BE2C (cell line): ENCODE measurements at regions not wholly inside any gene's neighbourhood (a gene's known extent, or its start where the extent isn't known, plus 50 kb on each side); places are given as distances from the start of the nearest gene placed in this dataset.

Experiments
- DNase-seq: peaks from one replicate; pipeline ENCODE4 v3.0.0-alpha.2; 2020
- H3K27me3 ChIP-seq: fragments of 250-450 bp; sonication (Bioruptor Pico); 2 replicates; pipeline ENCODE4 v1.5.1; 2020; ENCODE audit warnings: mild to moderate bottlenecking
- H3K36me3 ChIP-seq: fragments of 250-450 bp; sonication (Bioruptor Pico); 2 replicates; pipeline ENCODE4 v1.5.1; 2020; ENCODE audit warnings: mild to moderate bottlenecking
- H3K4me1 ChIP-seq: fragments of 250-450 bp; sonication (Bioruptor Pico); 2 replicates; pipeline ENCODE4 v1.5.1; 2020
- H3K4me3 ChIP-seq: 2 replicates; pipeline ENCODE4 v1.5.1; 2011; ENCODE audit warnings: low read depth, low read length
- H3K9me3 ChIP-seq: fragments of 250-450 bp; sonication (Bioruptor Pico); 2 replicates; pipeline ENCODE4 v1.5.1; 2020
- TF ChIP-seq, protein P1 (sequence below): IDR thresholded peaks from 2 replicates; pipeline ENCODE4 v1.5.1; 2012; ENCODE audit warnings: mild to moderate bottlenecking, low read depth, low read length

- Histone ChIP-seq H3K4me1 (no peaks in the 10 kb centered on the region), H3K36me3 (no peaks in the 10 kb centered on the region), H3K9me3 (no peaks in the 10 kb centered on the region), H3K4me3 (no peak overlapping the region), H3K27me3 (peaks cover 38% of the 10 kb centered on the region)
- no peak for DNase-seq
- TF ChIP-seq, protein P1, sequence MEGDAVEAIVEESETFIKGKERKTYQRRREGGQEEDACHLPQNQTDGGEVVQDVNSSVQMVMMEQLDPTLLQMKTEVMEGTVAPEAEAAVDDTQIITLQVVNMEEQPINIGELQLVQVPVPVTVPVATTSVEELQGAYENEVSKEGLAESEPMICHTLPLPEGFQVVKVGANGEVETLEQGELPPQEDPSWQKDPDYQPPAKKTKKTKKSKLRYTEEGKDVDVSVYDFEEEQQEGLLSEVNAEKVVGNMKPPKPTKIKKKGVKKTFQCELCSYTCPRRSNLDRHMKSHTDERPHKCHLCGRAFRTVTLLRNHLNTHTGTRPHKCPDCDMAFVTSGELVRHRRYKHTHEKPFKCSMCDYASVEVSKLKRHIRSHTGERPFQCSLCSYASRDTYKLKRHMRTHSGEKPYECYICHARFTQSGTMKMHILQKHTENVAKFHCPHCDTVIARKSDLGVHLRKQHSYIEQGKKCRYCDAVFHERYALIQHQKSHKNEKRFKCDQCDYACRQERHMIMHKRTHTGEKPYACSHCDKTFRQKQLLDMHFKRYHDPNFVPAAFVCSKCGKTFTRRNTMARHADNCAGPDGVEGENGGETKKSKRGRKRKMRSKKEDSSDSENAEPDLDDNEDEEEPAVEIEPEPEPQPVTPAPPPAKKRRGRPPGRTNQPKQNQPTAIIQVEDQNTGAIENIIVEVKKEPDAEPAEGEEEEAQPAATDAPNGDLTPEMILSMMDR: no peak
Observed at GRCh38 chr6:1145768-1146218, 166.1 kb upstream of the FOXQ1 start.

GRCh38 chr6:1144842-1145767 is 166.8 kb upstream of the FOXQ1 start:
- Histone ChIP-seq H3K27me3 (peaks cover 38% of the 10 kb centered on the region), H3K36me3 (no peaks in the 10 kb centered on the region), H3K4me3 (no peak overlapping the region), H3K4me1 (no peaks in the 10 kb centered on the region), H3K9me3 (no peaks in the 10 kb centered on the region)
- TF ChIP-seq, protein P1: no peak
- no peak for DNase-seq

GRCh38 chr6:1143655-1144054 is 168.2 kb upstream of the FOXQ1 start:
- Histone ChIP-seq H3K4me3 (no peak overlapping the region), H3K9me3 (no peaks in the 10 kb centered on the region), H3K27me3 (peaks cover 33% of the 10 kb centered on the region), H3K4me1 (no peaks in the 10 kb centered on the region), H3K36me3 (no peaks in the 10 kb centered on the region)
- no peak for DNase-seq
- TF ChIP-seq, protein P1: no peak

GRCh38 chr6:1139155-1139890 is 172.6 kb upstream of the FOXQ1 start:
- H3K36me3 ChIP-seq: no peaks in the 10 kb centered on the region
- no peak overlapping the region for H3K4me3 ChIP-seq
- DNase-seq: no peak
- H3K4me1 ChIP-seq: no peaks in the 10 kb centered on the region
- peaks cover 4% of the 10 kb centered on the region for H3K27me3 ChIP-seq
- no peaks in the 10 kb centered on the region for H3K9me3 ChIP-seq
- TF ChIP-seq, protein P1: no peak

GRCh38 chr6:1137849-1138248 is 174.0 kb upstream of the FOXQ1 start:
- Histone ChIP-seq H3K9me3 (no peaks in the 10 kb centered on the region), H3K4me1 (no peaks in the 10 kb centered on the region), H3K4me3 (no peak overlapping the region), H3K27me3 (peaks cover 6% of the 10 kb centered on the region), H3K36me3 (no peaks in the 10 kb centered on the region)
- TF ChIP-seq, protein P1: no peak
- DNase-seq: no peak
